ENCODE measurements at regions not wholly inside any gene's neighbourhood (a gene's known extent, or its start where the extent isn't known, plus 50 kb on each side); places are given as distances from the start of the nearest gene placed in this dataset.

DNA sequence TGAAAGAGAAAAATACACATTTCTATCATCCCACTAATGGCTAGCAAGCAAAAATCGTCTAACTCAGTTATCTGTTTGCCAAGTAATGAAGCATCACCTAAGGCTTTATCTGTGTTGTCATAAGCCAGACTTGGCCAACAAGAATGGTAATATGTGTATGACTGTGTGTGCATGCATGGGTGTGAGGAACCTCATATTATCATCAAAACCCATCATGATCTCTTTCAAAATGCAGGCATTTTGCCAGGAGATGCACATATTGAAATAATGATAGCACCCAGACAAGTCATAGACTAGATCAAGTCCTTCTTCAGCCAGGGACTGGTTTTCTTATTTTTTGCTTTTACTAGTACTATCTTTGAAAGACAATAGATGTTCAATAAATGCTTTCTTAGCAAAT, 172.5 kb upstream of the FMR1 start:
- Histone ChIP-seq H3K4me3 (ENCODE audit: low read length) (no peak overlapping the region), H3K27me3 (ENCODE audit: control insufficient read depth in 1 of 2, insufficient read depth in 2 of 2, low read length in 2 of 2) (no peaks in the 10 kb centered on the region), H3K36me3 (ENCODE audit: insufficient read depth, low read length) (no peaks in the 10 kb centered on the region), H3K4me1 (ENCODE audit: insufficient read depth, low read length) (no peaks in the 10 kb centered on the region), H3K27ac (ENCODE audit: low read depth in 1 of 2, low read length in 2 of 2) (no peak overlapping the region), H3K9me3 (ENCODE audit: control insufficient read depth in 1 of 2, insufficient read depth in 1 of 2, low read length in 2 of 2) (no peaks in the 10 kb centered on the region)
- no peaks in the 10 kb centered on the region for H3K36me3 Mint-ChIP-seq (ENCODE audit: low read depth)
- H3K27me3 Mint-ChIP-seq = no peaks in the 10 kb centered on the region
- CTCF ChIA-PET = no interaction called here
- no peaks in the 10 kb centered on the region for H3K9me3 Mint-ChIP-seq
- H3K4me3 Mint-ChIP-seq = no peak overlapping the region
- ATAC-seq (ENCODE audit: poor library complexity) (no peak), DNase-seq (no peak)
- POLR2A ChIA-PET = no interaction called here
- TF ChIP-seq, protein P1, sequence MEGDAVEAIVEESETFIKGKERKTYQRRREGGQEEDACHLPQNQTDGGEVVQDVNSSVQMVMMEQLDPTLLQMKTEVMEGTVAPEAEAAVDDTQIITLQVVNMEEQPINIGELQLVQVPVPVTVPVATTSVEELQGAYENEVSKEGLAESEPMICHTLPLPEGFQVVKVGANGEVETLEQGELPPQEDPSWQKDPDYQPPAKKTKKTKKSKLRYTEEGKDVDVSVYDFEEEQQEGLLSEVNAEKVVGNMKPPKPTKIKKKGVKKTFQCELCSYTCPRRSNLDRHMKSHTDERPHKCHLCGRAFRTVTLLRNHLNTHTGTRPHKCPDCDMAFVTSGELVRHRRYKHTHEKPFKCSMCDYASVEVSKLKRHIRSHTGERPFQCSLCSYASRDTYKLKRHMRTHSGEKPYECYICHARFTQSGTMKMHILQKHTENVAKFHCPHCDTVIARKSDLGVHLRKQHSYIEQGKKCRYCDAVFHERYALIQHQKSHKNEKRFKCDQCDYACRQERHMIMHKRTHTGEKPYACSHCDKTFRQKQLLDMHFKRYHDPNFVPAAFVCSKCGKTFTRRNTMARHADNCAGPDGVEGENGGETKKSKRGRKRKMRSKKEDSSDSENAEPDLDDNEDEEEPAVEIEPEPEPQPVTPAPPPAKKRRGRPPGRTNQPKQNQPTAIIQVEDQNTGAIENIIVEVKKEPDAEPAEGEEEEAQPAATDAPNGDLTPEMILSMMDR (IDR thresholded peaks at IDR 0.05) = no peak
- no peak overlapping the region for H3K27ac Mint-ChIP-seq
- H3K4me1 Mint-ChIP-seq (ENCODE audit: low read depth) = peaks cover 11% of the 10 kb centered on the region
- intact Hi-C loops (cut with DNase I, micrococcal nuclease) = no loop called here

GRCh38 chrX:147741776-147742175, 169.9 kb upstream of the FMR1 start:
- Mint-ChIP-seq H3K4me3 (no peak overlapping the region), H3K27me3 (no peaks in the 10 kb centered on the region), H3K4me1 (ENCODE audit: low read depth) (peaks cover 11% of the 10 kb centered on the region), H3K27ac (no peak overlapping the region), H3K9me3 (no peaks in the 10 kb centered on the region), H3K36me3 (ENCODE audit: low read depth) (no peaks in the 10 kb centered on the region)
- TF ChIP-seq, protein P1 (IDR thresholded peaks at IDR 0.05) = no peak
- DNase-seq (no peak), ATAC-seq (ENCODE audit: poor library complexity) (no peak)
- no peak overlapping the region for H3K4me3 ChIP-seq (ENCODE audit: low read length)
- ChIA-PET CTCF (no interaction called here), POLR2A (no interaction called here)
- H3K9me3 ChIP-seq (ENCODE audit: control insufficient read depth in 1 of 2, insufficient read depth in 1 of 2, low read length in 2 of 2) = no peaks in the 10 kb centered on the region
- no peaks in the 10 kb centered on the region for H3K36me3 ChIP-seq (ENCODE audit: insufficient read depth, low read length)
- no peaks in the 10 kb centered on the region for H3K27me3 ChIP-seq (ENCODE audit: control insufficient read depth in 1 of 2, insufficient read depth in 2 of 2, low read length in 2 of 2)
- intact Hi-C loops (cut with DNase I, micrococcal nuclease) = no loop called here
- no peaks in the 10 kb centered on the region for H3K4me1 ChIP-seq (ENCODE audit: insufficient read depth, low read length)
- no peak overlapping the region for H3K27ac ChIP-seq (ENCODE audit: low read depth in 1 of 2, low read length in 2 of 2)

GRCh38 chrX:147749308-147749707, 162.4 kb upstream of the FMR1 start:
- no peaks in the 10 kb centered on the region for H3K9me3 ChIP-seq (ENCODE audit: control insufficient read depth in 1 of 2, insufficient read depth in 1 of 2, low read length in 2 of 2)
- no peak overlapping the region for H3K27ac Mint-ChIP-seq
- H3K27me3 ChIP-seq (ENCODE audit: control insufficient read depth in 1 of 2, insufficient read depth in 2 of 2, low read length in 2 of 2) = no peaks in the 10 kb centered on the region
- POLR2A ChIA-PET = no interaction called here
- H3K27ac ChIP-seq (ENCODE audit: low read depth in 1 of 2, low read length in 2 of 2) = no peak overlapping the region
- CTCF ChIA-PET = no interaction called here
- H3K4me1 Mint-ChIP-seq (ENCODE audit: low read depth) = no peaks in the 10 kb centered on the region
- H3K4me3 Mint-ChIP-seq = no peak overlapping the region
- TF ChIP-seq, protein P1 (IDR thresholded peaks at IDR 0.05) = no peak
- no peaks in the 10 kb centered on the region for H3K9me3 Mint-ChIP-seq
- no peaks in the 10 kb centered on the region for H3K4me1 ChIP-seq (ENCODE audit: insufficient read depth, low read length)
- DNase-seq (no peak), ATAC-seq (ENCODE audit: poor library complexity) (no peak)
- no peaks in the 10 kb centered on the region for H3K36me3 ChIP-seq (ENCODE audit: insufficient read depth, low read length)
- intact Hi-C loops (cut with DNase I, micrococcal nuclease) = no loop called here
- H3K4me3 ChIP-seq (ENCODE audit: low read length) = no peak overlapping the region
- no peaks in the 10 kb centered on the region for H3K27me3 Mint-ChIP-seq
- H3K36me3 Mint-ChIP-seq (ENCODE audit: low read depth) = no peaks in the 10 kb centered on the region
